Upper lobe of right lung (tissue), 1 donor: ENCODE measurements at regions not wholly inside any gene's neighbourhood (a gene's known extent, or its start where the extent isn't known, plus 50 kb on each side); places are given as distances from the start of the nearest gene placed in this dataset.
A peak's percentile ranks its signal among the peaks of the same experiment; 100 is the strongest.

ENCODE experiments used
- ATAC-seq: fragments of 200-7000 bp; cut with Tn5 transposase; one replicate; pipeline ENCODE4 v1.9.1; 2020; ENCODE audit warnings: mild to moderate bottlenecking, moderate library complexity
- DNase-seq: peaks from one replicate; pipeline ENCODE4 v3.0.0-alpha.2; 2020
- H3K27ac ChIP-seq: fragments of 200-600 bp; one replicate; pipeline ENCODE4 v1.8.0; 2022
- H3K27me3 ChIP-seq: fragments of 200-600 bp; one replicate; pipeline ENCODE4 v1.8.0; 2022; ENCODE audit warnings: mild to moderate bottlenecking
- H3K36me3 ChIP-seq: fragments of 200-600 bp; one replicate; pipeline ENCODE4 v1.8.0; 2022
- H3K4me1 ChIP-seq: fragments of 200-600 bp; one replicate; pipeline ENCODE4 v1.8.0; 2022
- H3K4me3 ChIP-seq: fragments of 200-600 bp; one replicate; pipeline ENCODE4 v1.8.0; 2022; ENCODE audit warnings: mild to moderate bottlenecking
- H3K9me3 ChIP-seq: fragments of 200-600 bp; one replicate; pipeline ENCODE4 v1.8.0; 2022
- CTCF ChIP-seq: fragments of 200-600 bp; IDR thresholded peaks from one replicate; pipeline ENCODE4 v1.8.0; 2022; ENCODE audit warnings: antibody characterized with exemption
- intact Hi-C: fragments of 100-400 bp; cut with DNase I; formaldehyde crosslinking; loops from one replicate; pipeline ENCODE4 v1.11.0; 2022
- donor health status: DM: no; HTN: yes; CAD: no; lungs with severe emphysema.

GRCh38 chr3:30228302-30228631 lies 378.1 kb upstream of the TGFBR2 start:
- Histone ChIP-seq H3K27me3 (no peaks in the 10 kb centered on the region), H3K27ac (peak overlapping the region; percentile 37), H3K4me3 (no peak overlapping the region), H3K9me3 (no peaks in the 10 kb centered on the region), H3K4me1 (peaks cover 27% of the 10 kb centered on the region), H3K36me3 (no peaks in the 10 kb centered on the region)
- intact Hi-C loops = no loop called here
- ATAC-seq = no peak
- DNase-seq = no peak
- no peak for TF ChIP-seq CTCF

GRCh38 chr3:30231277-30232141 lies 374.9 kb upstream of the TGFBR2 start:
- H3K27me3 ChIP-seq = no peaks in the 10 kb centered on the region

GRCh38 chr3:30232142-30232541 lies 374.3 kb upstream of the TGFBR2 start:
- H3K27ac ChIP-seq = no peak overlapping the region
- no peak for TF ChIP-seq CTCF
- H3K4me3 ChIP-seq = no peak overlapping the region
- no peak for DNase-seq
- ATAC-seq = no peak
- H3K36me3 ChIP-seq = no peaks in the 10 kb centered on the region
- intact Hi-C loops = no loop called here
- no peaks in the 10 kb centered on the region for H3K27me3 ChIP-seq
- H3K9me3 ChIP-seq = no peaks in the 10 kb centered on the region
- H3K4me1 ChIP-seq = peaks cover 38% of the 10 kb centered on the region

More at GRCh38 chr3:30231277-30232141, 374.9 kb upstream of the TGFBR2 start:
- no peaks in the 10 kb centered on the region for H3K36me3 ChIP-seq
- no peak overlapping the region for H3K4me3 ChIP-seq
- no peak for TF ChIP-seq CTCF
- H3K27ac ChIP-seq = peak overlapping the region; percentile 24
- intact Hi-C loops = no loop called here
- DNase-seq (no peak), ATAC-seq (no peak)
- H3K4me1 ChIP-seq = peaks cover 39% of the 10 kb centered on the region
- no peaks in the 10 kb centered on the region for H3K9me3 ChIP-seq

- H3K4me3 ChIP-seq = no peak overlapping the region
- H3K27ac ChIP-seq = peak overlapping the region; percentile 7
- ATAC-seq = no peak
- DNase-seq = no peak
- no peaks in the 10 kb centered on the region for H3K9me3 ChIP-seq
- H3K36me3 ChIP-seq = no peaks in the 10 kb centered on the region
- TF ChIP-seq CTCF = no peak
- H3K27me3 ChIP-seq = no peaks in the 10 kb centered on the region
- intact Hi-C loops = no loop called here
- peaks cover 19% of the 10 kb centered on the region for H3K4me1 ChIP-seq
These were observed 372.3 kb upstream of the TGFBR2 start for GRCh38 chr3:30233913-30234646.

- H3K36me3 ChIP-seq = no peaks in the 10 kb centered on the region
- ATAC-seq = no peak
- no peak overlapping the region for H3K4me3 ChIP-seq
- no peak for DNase-seq
- intact Hi-C loops = no loop called here
- no peaks in the 10 kb centered on the region for H3K9me3 ChIP-seq
- no peak overlapping the region for H3K27ac ChIP-seq
- TF ChIP-seq CTCF = no peak
- H3K27me3 ChIP-seq = no peaks in the 10 kb centered on the region
- H3K4me1 ChIP-seq = peaks cover 19% of the 10 kb centered on the region
These were observed 370.4 kb upstream of the TGFBR2 start for GRCh38 chr3:30236011-30236410.
